Kidney capillary endothelial cell (primary cell): ENCODE measurements at regions not wholly inside any gene's neighbourhood (a gene's known extent, or its start where the extent isn't known, plus 50 kb on each side); places are given as distances from the start of the nearest gene placed in this dataset.
"Not testable (repeated sequence)": the region's sequence is repeated elsewhere in the genome, so short reads cannot be mapped to it uniquely, and the experiment has no call there.

Experiments used
- DNase-seq: peaks from one replicate; pipeline ENCODE4 v3.0.0-alpha.2; 2018; ENCODE audit warnings: low spot score

GRCh38 chr14:58887931-58888330, 250.2 kb downstream of the DACT1 start:
- peak; percentile 16 for DNase-seq

GRCh38 chr14:58898655-58899316, 261.0 kb downstream of the DACT1 start:
- peak; percentile 69 for DNase-seq

GRCh38 chr14:58899317-58899713, 261.6 kb downstream of the DACT1 start:
- no peak for DNase-seq

- DNase-seq = no peak
Measured at GRCh38 chr14:58901826-58902225, 264.1 kb downstream of the DACT1 start.

- DNase-seq = no peak
Measured at GRCh38 chr14:58904776-58905175, 267.0 kb downstream of the DACT1 start.

- no peak for DNase-seq
Measured at GRCh38 chr14:58907803-58908202, 270.0 kb downstream of the DACT1 start.

GRCh38 chr14:58912287-58912686, 274.5 kb downstream of the DACT1 start:
- no peak for DNase-seq

GRCh38 chr14:58912799-58913432, 275.2 kb downstream of the DACT1 start:
- no peak for DNase-seq

GRCh38 chr14:58914279-58914855, 274.1 kb upstream of the DAAM1 start:
- DNase-seq = no peak

GRCh38 chr14:58915646-58916045, 272.8 kb upstream of the DAAM1 start:
- no peak for DNase-seq

- peak; percentile 56 for DNase-seq
Measured at GRCh38 chr14:58918066-58918738, 270.3 kb upstream of the DAAM1 start.

- no peak for DNase-seq
Measured at GRCh38 chr14:58919217-58919616, 269.2 kb upstream of the DAAM1 start.

GRCh38 chr14:58920230-58920629, 268.2 kb upstream of the DAAM1 start:
- no peak for DNase-seq

- not testable (repeated sequence) for DNase-seq
Measured at GRCh38 chr14:58922201-58922940, 266.1 kb upstream of the DAAM1 start.

- no peak for DNase-seq
Measured at GRCh38 chr14:58923751-58924405, 264.6 kb upstream of the DAAM1 start.

GRCh38 chr14:58941629-58942028, 246.8 kb upstream of the DAAM1 start:
- no peak for DNase-seq

- DNase-seq = no peak
Measured at GRCh38 chr14:58942516-58942915, 246.0 kb upstream of the DAAM1 start.

GRCh38 chr14:58944343-58944967, 244.0 kb upstream of the DAAM1 start:
- no peak for DNase-seq

GRCh38 chr14:58944968-58945356, 243.5 kb upstream of the DAAM1 start:
- no peak for DNase-seq

GRCh38 chr14:58946431-58946830, 242.0 kb upstream of the DAAM1 start:
- DNase-seq = no peak

GRCh38 chr14:58947156-58947555, 241.3 kb upstream of the DAAM1 start:
- no peak for DNase-seq
